ENCODE measurements at regions not wholly inside any gene's neighbourhood (a gene's known extent, or its start where the extent isn't known, plus 50 kb on each side); places are given as distances from the start of the nearest gene placed in this dataset.

- no peak for DNase-seq
These were observed 131.0 kb downstream of the PDGFRA start for GRCh38 chr4:54359919-54360650.

GRCh38 chr4:54363037-54363436 is 133.9 kb downstream of the PDGFRA start:
- DNase-seq: no peak

- DNase-seq: no peak
These were observed 136.6 kb downstream of the PDGFRA start for GRCh38 chr4:54365691-54366090.

- no peak for DNase-seq
These were observed 138.0 kb downstream of the PDGFRA start for GRCh38 chr4:54367059-54367458.

- DNase-seq: no peak
These were observed 139.5 kb downstream of the PDGFRA start for GRCh38 chr4:54368281-54369265.

- DNase-seq: no peak
These were observed 142.1 kb downstream of the PDGFRA start for GRCh38 chr4:54371173-54371572.

GRCh38 chr4:54372951-54373350 is 143.9 kb downstream of the PDGFRA start:
- DNase-seq: no peak

- DNase-seq: no peak
These were observed 144.7 kb downstream of the PDGFRA start for GRCh38 chr4:54373718-54374210.

GRCh38 chr4:54378461-54378860 is 149.4 kb downstream of the PDGFRA start:
- DNase-seq: no peak

GRCh38 chr4:54384152-54384551 is 155.1 kb downstream of the PDGFRA start:
- DNase-seq: no peak

- DNase-seq: no peak
These were observed 155.5 kb downstream of the PDGFRA start for GRCh38 chr4:54384563-54384962.

GRCh38 chr4:54386042-54386669 is 157.1 kb downstream of the PDGFRA start:
- DNase-seq: no peak

GRCh38 chr4:54386693-54387092 is 157.6 kb downstream of the PDGFRA start:
- no peak for DNase-seq

- DNase-seq: no peak
These were observed 161.6 kb downstream of the PDGFRA start for GRCh38 chr4:54390670-54391069.

GRCh38 chr4:54391104-54391503 is 162.0 kb downstream of the PDGFRA start:
- DNase-seq: no peak

GRCh38 chr4:54392479-54392878 is 163.4 kb downstream of the PDGFRA start:
- no peak for DNase-seq

- DNase-seq: no peak
These were observed 164.2 kb downstream of the PDGFRA start for GRCh38 chr4:54393243-54393642.

GRCh38 chr4:54395013-54395527 is 166.0 kb downstream of the PDGFRA start:
- no peak for DNase-seq

- DNase-seq: no peak
These were observed 171.1 kb downstream of the PDGFRA start for GRCh38 chr4:54400188-54400587.

GRCh38 chr4:54400802-54401201 is 171.7 kb downstream of the PDGFRA start:
- DNase-seq: no peak

- DNase-seq: no peak
These were observed 173.9 kb downstream of the PDGFRA start for GRCh38 chr4:54402880-54403480.

- DNase-seq: no peak
These were observed 174.8 kb downstream of the PDGFRA start for GRCh38 chr4:54403700-54404453.

Measured in CD4-positive, alpha-beta T cell treated with Interleukin-15 for 1 hour (primary cell).